ENCODE measurements at regions not wholly inside any gene's neighbourhood (a gene's known extent, or its start where the extent isn't known, plus 50 kb on each side); places are given as distances from the start of the nearest gene placed in this dataset.

GRCh38 chr6:105810105-105810921, 275.8 kb upstream of the PRDM1 start:
- DNase-seq: peak; percentile 47

- no peak for DNase-seq
Observed at GRCh38 chr6:105808571-105808970, 277.6 kb upstream of the PRDM1 start.

- no peak for DNase-seq
Observed at GRCh38 chr6:105807905-105808304, 278.2 kb upstream of the PRDM1 start.

GRCh38 chr6:105806486-105806920, 279.6 kb upstream of the PRDM1 start:
- DNase-seq: no peak

GRCh38 chr6:105805501-105806023, 280.6 kb upstream of the PRDM1 start:
- DNase-seq: no peak

GRCh38 chr6:105804424-105804823, 281.7 kb upstream of the PRDM1 start:
- no peak for DNase-seq

GRCh38 chr6:105804000-105804399, 282.1 kb upstream of the PRDM1 start:
- DNase-seq: no peak

GRCh38 chr6:105803442-105803841, 282.7 kb upstream of the PRDM1 start:
- DNase-seq: no peak

GRCh38 chr6:105802703-105803102, 283.4 kb upstream of the PRDM1 start:
- no peak for DNase-seq

GRCh38 chr6:105800871-105801270, 285.3 kb upstream of the PRDM1 start:
- no peak for DNase-seq

GRCh38 chr6:105800398-105800797, 285.7 kb upstream of the PRDM1 start:
- no peak for DNase-seq

GRCh38 chr6:105799056-105799455, 287.1 kb upstream of the PRDM1 start:
- no peak for DNase-seq

GRCh38 chr6:105797983-105798453, 288.1 kb upstream of the PRDM1 start:
- DNase-seq: no peak

- no peak for DNase-seq
Observed at GRCh38 chr6:105797286-105797979, 288.7 kb upstream of the PRDM1 start.

- DNase-seq: no peak
Observed at GRCh38 chr6:105795913-105796517, 290.1 kb upstream of the PRDM1 start.

- no peak for DNase-seq
Observed at GRCh38 chr6:105795366-105795765, 290.8 kb upstream of the PRDM1 start.

GRCh38 chr6:105794870-105795269, 291.3 kb upstream of the PRDM1 start:
- DNase-seq: no peak

GRCh38 chr6:105794239-105794638, 291.9 kb upstream of the PRDM1 start:
- DNase-seq: no peak

GRCh38 chr6:105793130-105793529, 293.0 kb upstream of the PRDM1 start:
- DNase-seq: peak; percentile 32

GRCh38 chr6:105791583-105792318, 294.4 kb upstream of the PRDM1 start:
- DNase-seq: no peak

GRCh38 chr6:105791179-105791578, 295.0 kb upstream of the PRDM1 start:
- DNase-seq: no peak

GRCh38 chr6:105790635-105791034, 295.5 kb upstream of the PRDM1 start:
- DNase-seq: no peak

GRCh38 chr6:105789935-105790334, 296.2 kb upstream of the PRDM1 start:
- no peak for DNase-seq

All from CD4-positive, alpha-beta T cell treated with Interleukin-17A for 4 hours (primary cell).